GM10266 (cell line): ENCODE measurements at regions not wholly inside any gene's neighbourhood (a gene's known extent, or its start where the extent isn't known, plus 50 kb on each side); places are given as distances from the start of the nearest gene placed in this dataset.

ENCODE experiments used
- DNase-seq: peaks from one replicate; pipeline ENCODE4 v3.0.0; 2012; ENCODE audit errors: extremely low spot score
- CTCF ChIP-seq: IDR thresholded peaks from 2 replicates; pipeline ENCODE4 v1.5.1; 2012; ENCODE audit warnings: mild to moderate bottlenecking, low read depth; ENCODE audit not compliant: control insufficient read depth, insufficient read depth; ENCODE audit errors: missing control alignments

- TF ChIP-seq CTCF: no peak
- DNase-seq: no peak
These were observed 72.0 kb upstream of the ALDH1L1 start for GRCh38 chr3:126252373-126252772.

- DNase-seq: peak; percentile 19
- TF ChIP-seq CTCF: peak; percentile 43
These were observed 65.7 kb upstream of the ALDH1L1 start for GRCh38 chr3:126245811-126246727.
